ENCODE measurements at regions not wholly inside any gene's neighbourhood (a gene's known extent, or its start where the extent isn't known, plus 50 kb on each side); places are given as distances from the start of the nearest gene placed in this dataset.

DNA sequence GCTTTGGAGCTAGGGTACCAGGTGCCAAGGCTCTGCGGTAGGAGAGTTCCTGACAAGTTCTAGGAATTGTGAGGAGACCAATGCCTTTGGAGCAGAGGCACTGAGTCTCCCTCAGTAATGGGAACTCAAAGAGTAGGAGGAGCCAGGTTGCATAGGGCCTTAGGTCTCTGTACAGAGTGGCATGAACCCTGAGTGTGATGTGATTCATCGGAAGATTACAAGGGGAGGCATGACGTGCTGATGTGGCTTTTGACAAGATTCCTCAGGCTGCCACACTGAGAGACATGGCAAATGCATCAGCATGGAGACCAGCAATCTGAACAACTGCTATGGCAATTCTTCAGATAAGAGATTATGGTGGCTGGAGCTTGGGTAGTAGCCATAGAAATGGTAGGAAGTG is 94.6 kb upstream of the SLC44A3 start:
- Mint-ChIP-seq H3K27ac (no peak overlapping the region), H3K4me1 (no peaks in the 10 kb centered on the region), H3K36me3 (no peaks in the 10 kb centered on the region), H3K27me3 (ENCODE audit: low read depth in 2 of 2) (peaks cover 11 to 24% of the 10 kb centered on the region in 2 donors), H3K4me3 (no peak overlapping the region), H3K9me3 (no peaks in the 10 kb centered on the region)
- no peak overlapping the region for H3K27ac ChIP-seq (ENCODE audit: low read length)
- peaks cover 3% of the 10 kb centered on the region for H3K4me1 ChIP-seq (ENCODE audit: control insufficient read depth, insufficient read depth, low read length)
- intact Hi-C loops (cut with micrococcal nuclease) = no loop called here
- no peaks in the 10 kb centered on the region for H3K27me3 ChIP-seq (ENCODE audit: control insufficient read depth, insufficient read depth, low read length)
- TF ChIP-seq, protein P1, sequence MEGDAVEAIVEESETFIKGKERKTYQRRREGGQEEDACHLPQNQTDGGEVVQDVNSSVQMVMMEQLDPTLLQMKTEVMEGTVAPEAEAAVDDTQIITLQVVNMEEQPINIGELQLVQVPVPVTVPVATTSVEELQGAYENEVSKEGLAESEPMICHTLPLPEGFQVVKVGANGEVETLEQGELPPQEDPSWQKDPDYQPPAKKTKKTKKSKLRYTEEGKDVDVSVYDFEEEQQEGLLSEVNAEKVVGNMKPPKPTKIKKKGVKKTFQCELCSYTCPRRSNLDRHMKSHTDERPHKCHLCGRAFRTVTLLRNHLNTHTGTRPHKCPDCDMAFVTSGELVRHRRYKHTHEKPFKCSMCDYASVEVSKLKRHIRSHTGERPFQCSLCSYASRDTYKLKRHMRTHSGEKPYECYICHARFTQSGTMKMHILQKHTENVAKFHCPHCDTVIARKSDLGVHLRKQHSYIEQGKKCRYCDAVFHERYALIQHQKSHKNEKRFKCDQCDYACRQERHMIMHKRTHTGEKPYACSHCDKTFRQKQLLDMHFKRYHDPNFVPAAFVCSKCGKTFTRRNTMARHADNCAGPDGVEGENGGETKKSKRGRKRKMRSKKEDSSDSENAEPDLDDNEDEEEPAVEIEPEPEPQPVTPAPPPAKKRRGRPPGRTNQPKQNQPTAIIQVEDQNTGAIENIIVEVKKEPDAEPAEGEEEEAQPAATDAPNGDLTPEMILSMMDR (IDR thresholded peaks at IDR 0.05) = no peak
- 97% methylated on average over 3 of the region's 3 CpGs for WGBS (ENCODE audit: insufficient coverage)
- H3K36me3 ChIP-seq (ENCODE audit: control insufficient read depth, insufficient read depth, low read length) = no peaks in the 10 kb centered on the region
- ATAC-seq = no peak
- DNase-seq = no peak
- H3K9me3 ChIP-seq (ENCODE audit: control insufficient read depth, insufficient read depth, low read length) = no peaks in the 10 kb centered on the region
- H3K4me3 ChIP-seq (ENCODE audit: low read length) = no peak overlapping the region

DNA sequence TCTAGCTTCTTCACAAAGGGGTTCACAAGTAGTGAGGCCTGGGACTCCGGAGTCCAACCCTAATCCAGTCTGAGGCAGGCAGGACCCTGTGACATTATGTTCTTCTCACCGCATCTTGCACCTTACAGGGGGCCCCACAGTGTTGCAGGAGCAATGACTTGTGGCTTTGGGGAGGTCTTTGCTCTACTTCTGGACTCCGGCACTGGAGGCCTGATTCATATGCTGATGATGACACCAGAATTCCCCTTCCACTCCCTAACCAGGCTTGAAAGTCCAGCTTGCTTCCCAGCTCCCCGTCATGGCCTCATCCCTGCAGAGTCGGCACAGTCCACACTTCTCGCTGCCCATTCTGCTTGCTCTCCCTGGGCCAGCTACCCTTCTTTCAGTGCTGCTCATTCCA is 96.3 kb upstream of the SLC44A3 start:
- Mint-ChIP-seq H3K27ac (no peak overlapping the region), H3K4me1 (no peaks in the 10 kb centered on the region), H3K4me3 (no peak overlapping the region), H3K36me3 (no peaks in the 10 kb centered on the region), H3K27me3 (ENCODE audit: low read depth in 2 of 2) (peaks cover 16% of the 10 kb centered on the region in 2 donors), H3K9me3 (no peaks in the 10 kb centered on the region)
- Histone ChIP-seq H3K9me3 (ENCODE audit: control insufficient read depth, insufficient read depth, low read length) (no peaks in the 10 kb centered on the region), H3K4me1 (ENCODE audit: control insufficient read depth, insufficient read depth, low read length) (peaks cover 6% of the 10 kb centered on the region), H3K36me3 (ENCODE audit: control insufficient read depth, insufficient read depth, low read length) (no peaks in the 10 kb centered on the region), H3K4me3 (ENCODE audit: low read length) (no peak overlapping the region), H3K27me3 (ENCODE audit: control insufficient read depth, insufficient read depth, low read length) (no peaks in the 10 kb centered on the region), H3K27ac (ENCODE audit: low read length) (no peak overlapping the region)
- WGBS (ENCODE audit: insufficient coverage) = 81% methylated on average over 6 of the region's 6 CpGs
- TF ChIP-seq, protein P1 (IDR thresholded peaks at IDR 0.05) = no peak
- DNase-seq (no peak), ATAC-seq (no peak)
- intact Hi-C loops (cut with micrococcal nuclease) = no loop called here

DNA sequence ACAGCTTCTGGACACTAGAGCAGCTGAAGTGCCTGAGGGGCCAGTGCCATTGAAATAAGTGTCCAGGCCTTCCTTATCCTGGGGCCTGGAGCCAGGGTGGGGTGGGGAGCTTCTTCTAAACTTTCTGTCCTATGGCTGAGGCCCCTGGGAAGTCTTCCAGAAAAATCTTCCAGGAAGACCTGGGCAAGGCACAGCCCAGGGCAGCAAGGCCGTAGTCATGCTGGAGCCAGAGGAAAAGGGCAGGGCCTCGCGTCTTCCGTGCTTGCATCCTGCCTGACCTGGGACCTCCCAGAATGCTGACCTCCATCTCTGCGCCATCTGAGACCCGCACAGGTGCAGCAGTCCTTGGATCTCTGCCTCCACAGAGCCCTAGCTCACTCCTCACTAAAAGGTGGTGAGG is 96.7 kb upstream of the SLC44A3 start:
- TF ChIP-seq, protein P1 (IDR thresholded peaks at IDR 0.05) = no peak
- no peaks in the 10 kb centered on the region for H3K36me3 ChIP-seq (ENCODE audit: control insufficient read depth, insufficient read depth, low read length)
- no peak overlapping the region for H3K27ac ChIP-seq (ENCODE audit: low read length)
- no peak for DNase-seq
- Mint-ChIP-seq H3K36me3 (no peaks in the 10 kb centered on the region), H3K9me3 (no peaks in the 10 kb centered on the region), H3K27me3 (ENCODE audit: low read depth in 2 of 2) (peaks cover 20 to 21% of the 10 kb centered on the region in 2 donors), H3K27ac (no peak overlapping the region), H3K4me1 (no peaks in the 10 kb centered on the region), H3K4me3 (no peak overlapping the region)
- intact Hi-C loops (cut with micrococcal nuclease) = no loop called here
- ATAC-seq = no peak
- no peak overlapping the region for H3K4me3 ChIP-seq (ENCODE audit: low read length)
- WGBS (ENCODE audit: insufficient coverage) = 83% methylated on average over 6 of the region's 6 CpGs
- no peaks in the 10 kb centered on the region for H3K27me3 ChIP-seq (ENCODE audit: control insufficient read depth, insufficient read depth, low read length)
- H3K4me1 ChIP-seq (ENCODE audit: control insufficient read depth, insufficient read depth, low read length) = peaks cover 6% of the 10 kb centered on the region
- H3K9me3 ChIP-seq (ENCODE audit: control insufficient read depth, insufficient read depth, low read length) = no peaks in the 10 kb centered on the region

DNA sequence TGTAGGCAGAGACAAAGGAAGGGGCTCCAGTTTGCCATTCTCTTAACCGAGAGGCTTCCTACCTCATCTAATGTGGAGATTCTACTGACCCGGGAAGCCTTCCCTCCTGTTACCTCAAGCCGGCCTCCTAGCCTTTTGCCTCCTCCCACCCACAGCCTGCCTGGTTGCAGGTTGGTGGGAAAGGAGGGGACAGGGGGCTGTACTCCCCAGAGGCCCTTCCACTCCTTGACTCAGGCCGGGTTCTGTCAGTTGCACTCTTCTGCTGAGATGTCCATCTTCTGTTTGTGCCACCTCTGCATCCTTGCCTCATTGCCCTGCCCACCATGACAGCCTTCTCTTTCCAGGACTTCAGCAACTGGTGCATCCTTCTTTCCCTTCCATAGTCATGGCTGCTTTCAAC is 98.0 kb upstream of the SLC44A3 start:
- Mint-ChIP-seq H3K27ac (no peak overlapping the region), H3K27me3 (ENCODE audit: low read depth in 2 of 2) (peaks cover 19 to 27% of the 10 kb centered on the region in 2 donors), H3K9me3 (no peaks in the 10 kb centered on the region), H3K4me3 (no peak overlapping the region), H3K4me1 (no peaks in the 10 kb centered on the region), H3K36me3 (no peaks in the 10 kb centered on the region)
- DNase-seq (no peak), ATAC-seq (no peak)
- intact Hi-C loops (cut with micrococcal nuclease) = no loop called here
- peaks cover 6% of the 10 kb centered on the region for H3K4me1 ChIP-seq (ENCODE audit: control insufficient read depth, insufficient read depth, low read length)
- TF ChIP-seq, protein P1 (IDR thresholded peaks at IDR 0.05) = no peak
- H3K27ac ChIP-seq (ENCODE audit: low read length) = no peak overlapping the region
- no peak overlapping the region for H3K4me3 ChIP-seq (ENCODE audit: low read length)
- no peaks in the 10 kb centered on the region for H3K9me3 ChIP-seq (ENCODE audit: control insufficient read depth, insufficient read depth, low read length)
- H3K36me3 ChIP-seq (ENCODE audit: control insufficient read depth, insufficient read depth, low read length) = no peaks in the 10 kb centered on the region
- WGBS (ENCODE audit: insufficient coverage) = 75% methylated on average over 2 of the region's 4 CpGs
- no peaks in the 10 kb centered on the region for H3K27me3 ChIP-seq (ENCODE audit: control insufficient read depth, insufficient read depth, low read length)
